ENCODE measurements at regions not wholly inside any gene's neighbourhood (a gene's known extent, or its start where the extent isn't known, plus 50 kb on each side); places are given as distances from the start of the nearest gene placed in this dataset.
A peak's percentile ranks its signal among the peaks of the same experiment; 100 is the strongest.

DNA sequence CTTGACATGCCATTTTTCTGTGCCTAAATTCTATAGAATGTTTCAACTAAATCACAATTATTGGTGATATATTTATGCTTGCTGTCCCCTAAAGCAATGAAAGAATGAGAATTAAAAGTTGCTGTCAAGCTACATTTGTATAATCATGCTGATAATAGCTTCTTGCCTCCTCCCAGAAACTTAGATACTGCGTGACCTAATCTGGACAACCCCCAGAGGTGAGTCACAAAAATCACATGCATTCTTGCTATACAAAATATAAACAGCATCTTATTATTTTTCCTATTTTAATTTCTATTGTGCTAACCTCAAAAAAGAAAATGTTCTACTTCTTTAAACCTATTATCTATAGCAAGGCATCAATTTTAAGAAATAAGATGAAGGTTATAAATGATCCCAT lies 995.8 kb upstream of the ACO1 start:
- Mint-ChIP-seq H3K36me3 (no peaks in the 10 kb centered on the region), H3K27ac (no peak overlapping the region), H3K4me1 (peaks cover 12% of the 10 kb centered on the region), H3K4me3 (no peak overlapping the region), H3K9me3 (no peaks in the 10 kb centered on the region), H3K27me3 (ENCODE audit: insufficient read depth, low read depth) (no peaks in the 10 kb centered on the region)
- Histone ChIP-seq H2AFZ (replicated peaks) (no peak overlapping the region), H3F3A (ENCODE audit: low read depth) (no peaks in the 10 kb centered on the region), H3K9ac (no peak overlapping the region), H3K4me1 (no peaks in the 10 kb centered on the region), H3K4me3 (no peak overlapping the region), H3K79me2 (ENCODE audit: low read depth) (no peaks in the 10 kb centered on the region), H3K4me2 (no peak overlapping the region), H4K20me1 (ENCODE audit: low read depth) (no peaks in the 10 kb centered on the region), H3K27me3 (no peaks in the 10 kb centered on the region), H3K36me3 (no peaks in the 10 kb centered on the region), H3K9me3 (ENCODE audit: low read depth) (no peaks in the 10 kb centered on the region), H3K27ac (no peak overlapping the region)
- TF ChIP-seq EZH2 (IDR thresholded peaks at IDR 0.05) (no peak), CTCF (IDR thresholded peaks at IDR 0.05) (no peak), EZH2phosphoT487 (IDR thresholded peaks at IDR 0.05) (no peak)
- no peak for DNase-seq (ENCODE audit: low spot score)

- H3K27me3 Mint-ChIP-seq (ENCODE audit: insufficient read depth, low read depth), result no peaks in the 10 kb centered on the region
- H2AFZ ChIP-seq (replicated peaks), result no peak overlapping the region
These were observed 995.4 kb upstream of the ACO1 start for GRCh38 chr9:31389075-31389474.

DNA sequence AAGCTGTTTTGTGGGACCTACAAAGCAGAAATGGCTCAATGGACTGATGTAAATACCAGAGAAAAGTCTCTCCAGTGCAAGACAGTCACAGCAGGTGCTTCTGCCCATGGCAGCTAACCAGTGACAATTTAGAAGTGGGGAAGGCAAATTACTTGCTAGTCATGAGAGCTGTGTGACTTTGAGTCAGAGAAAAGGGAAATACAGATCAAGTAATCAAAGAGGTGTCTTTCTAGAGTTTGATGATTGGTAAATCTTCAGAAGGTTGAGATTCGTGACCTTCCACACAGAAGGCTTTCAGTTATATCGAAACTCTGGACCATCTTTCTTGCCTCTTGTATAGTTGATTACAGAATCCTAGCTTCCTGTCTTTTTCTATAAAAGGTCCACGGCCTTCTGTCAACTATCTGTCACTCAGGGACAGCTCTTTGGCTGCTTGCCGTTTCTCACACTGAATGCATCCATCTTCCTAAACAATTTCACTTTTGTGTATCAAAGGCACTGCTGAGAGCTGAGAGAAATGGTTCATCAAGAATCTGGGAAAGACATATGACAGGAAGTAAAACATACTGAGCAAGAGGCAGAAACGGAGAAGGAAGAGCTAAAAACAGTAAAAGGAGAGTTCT lies 993.9 kb upstream of the ACO1 start:
- Histone ChIP-seq H3K36me3 (no peaks in the 10 kb centered on the region), H3K9me3 (ENCODE audit: low read depth) (no peaks in the 10 kb centered on the region), H3K9ac (no peak overlapping the region), H3K27ac (no peak overlapping the region), H3K79me2 (ENCODE audit: low read depth) (no peaks in the 10 kb centered on the region), H3K4me3 (no peak overlapping the region), H2AFZ (replicated peaks) (peak overlapping the region; percentile 55), H3F3A (ENCODE audit: low read depth) (no peaks in the 10 kb centered on the region), H4K20me1 (ENCODE audit: low read depth) (no peaks in the 10 kb centered on the region), H3K27me3 (no peaks in the 10 kb centered on the region), H3K4me1 (no peaks in the 10 kb centered on the region), H3K4me2 (no peak overlapping the region)
- no peak for TF ChIP-seq EZH2phosphoT487 (IDR thresholded peaks at IDR 0.05)
- no peak for TF ChIP-seq CTCF (IDR thresholded peaks at IDR 0.05)
- no peak for TF ChIP-seq EZH2 (IDR thresholded peaks at IDR 0.05)
- peak; percentile 3 for DNase-seq (ENCODE audit: low spot score)
- Mint-ChIP-seq H3K4me3 (no peak overlapping the region), H3K4me1 (peaks cover 12% of the 10 kb centered on the region), H3K36me3 (no peaks in the 10 kb centered on the region), H3K27ac (peak overlapping the region; percentile 84), H3K9me3 (no peaks in the 10 kb centered on the region), H3K27me3 (ENCODE audit: insufficient read depth, low read depth) (no peaks in the 10 kb centered on the region)

More at GRCh38 chr9:31389075-31389474, 995.4 kb upstream of the ACO1 start:
- Histone ChIP-seq H4K20me1 (ENCODE audit: low read depth) (no peaks in the 10 kb centered on the region), H3K36me3 (no peaks in the 10 kb centered on the region), H3K4me3 (no peak overlapping the region), H3K9me3 (ENCODE audit: low read depth) (no peaks in the 10 kb centered on the region), H3F3A (ENCODE audit: low read depth) (no peaks in the 10 kb centered on the region), H3K27me3 (no peaks in the 10 kb centered on the region), H3K4me2 (no peak overlapping the region), H3K27ac (no peak overlapping the region), H3K4me1 (no peaks in the 10 kb centered on the region), H3K9ac (no peak overlapping the region), H3K79me2 (ENCODE audit: low read depth) (no peaks in the 10 kb centered on the region)
- no peak overlapping the region for H3K4me3 Mint-ChIP-seq
- no peak for TF ChIP-seq EZH2phosphoT487 (IDR thresholded peaks at IDR 0.05)
- TF ChIP-seq CTCF (IDR thresholded peaks at IDR 0.05), result no peak
- TF ChIP-seq EZH2 (IDR thresholded peaks at IDR 0.05), result no peak
- H3K27ac Mint-ChIP-seq, result no peak overlapping the region
- no peak for DNase-seq (ENCODE audit: low spot score)
- H3K9me3 Mint-ChIP-seq, result no peaks in the 10 kb centered on the region
- H3K36me3 Mint-ChIP-seq, result no peaks in the 10 kb centered on the region
- H3K4me1 Mint-ChIP-seq, result peaks cover 12% of the 10 kb centered on the region

All from neural progenitor cell (in vitro differentiated cells).